ENCODE measurements at regions not wholly inside any gene's neighbourhood (a gene's known extent, or its start where the extent isn't known, plus 50 kb on each side); places are given as distances from the start of the nearest gene placed in this dataset.

GRCh38 chr16:73125850-73126524 lies 78.1 kb upstream of the ZFHX3 start:
- Histone ChIP-seq H3K27ac (peak overlapping the region in 2 of 4 donors; percentile 12 to 28), H3K36me3 (no peaks in the 10 kb centered on the region), H3K27me3 (no peaks in the 10 kb centered on the region), H3K4me1 (no peaks in the 10 kb centered on the region), H3K4me3 (no peak overlapping the region), H3K9me3 (no peaks in the 10 kb centered on the region)
- no peak for DNase-seq
- in situ Hi-C loops (cut with MboI; ENCODE audit: low pct_ligation_motif_present in 1 of 4, low pct_unique_long_range_greater_than_20kb in 1 of 4, low sequenced_read_pairs in 3 of 4): no loop called here
- intact Hi-C loops (cut with DNase I; ENCODE audit: low total_unique reads): no loop called here
- WGBS, 2 donors (ENCODE audit: low coverage in 1 of 2): 89% methylated on average over 7 of the region's 7 CpGs
- TF ChIP-seq EP300 (IDR thresholded peaks at IDR 0.05; ENCODE audit: low read depth): no peak
- TF ChIP-seq, protein P1, sequence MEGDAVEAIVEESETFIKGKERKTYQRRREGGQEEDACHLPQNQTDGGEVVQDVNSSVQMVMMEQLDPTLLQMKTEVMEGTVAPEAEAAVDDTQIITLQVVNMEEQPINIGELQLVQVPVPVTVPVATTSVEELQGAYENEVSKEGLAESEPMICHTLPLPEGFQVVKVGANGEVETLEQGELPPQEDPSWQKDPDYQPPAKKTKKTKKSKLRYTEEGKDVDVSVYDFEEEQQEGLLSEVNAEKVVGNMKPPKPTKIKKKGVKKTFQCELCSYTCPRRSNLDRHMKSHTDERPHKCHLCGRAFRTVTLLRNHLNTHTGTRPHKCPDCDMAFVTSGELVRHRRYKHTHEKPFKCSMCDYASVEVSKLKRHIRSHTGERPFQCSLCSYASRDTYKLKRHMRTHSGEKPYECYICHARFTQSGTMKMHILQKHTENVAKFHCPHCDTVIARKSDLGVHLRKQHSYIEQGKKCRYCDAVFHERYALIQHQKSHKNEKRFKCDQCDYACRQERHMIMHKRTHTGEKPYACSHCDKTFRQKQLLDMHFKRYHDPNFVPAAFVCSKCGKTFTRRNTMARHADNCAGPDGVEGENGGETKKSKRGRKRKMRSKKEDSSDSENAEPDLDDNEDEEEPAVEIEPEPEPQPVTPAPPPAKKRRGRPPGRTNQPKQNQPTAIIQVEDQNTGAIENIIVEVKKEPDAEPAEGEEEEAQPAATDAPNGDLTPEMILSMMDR (IDR thresholded peaks at IDR 0.05): no peak
- no peak for TF ChIP-seq POLR2A (IDR thresholded peaks at IDR 0.05)
- TF ChIP-seq POLR2AphosphoS5 (IDR thresholded peaks at IDR 0.05): no peak

- Histone ChIP-seq H3K27me3 (no peaks in the 10 kb centered on the region), H3K27ac (no peak overlapping the region), H3K4me3 (no peak overlapping the region), H3K36me3 (no peaks in the 10 kb centered on the region), H3K9me3 (no peaks in the 10 kb centered on the region), H3K4me1 (no peaks in the 10 kb centered on the region)
- intact Hi-C loops (cut with DNase I; ENCODE audit: low total_unique reads) (no loop called here), in situ Hi-C loops (cut with MboI; ENCODE audit: low pct_ligation_motif_present in 1 of 4, low pct_unique_long_range_greater_than_20kb in 1 of 4, low sequenced_read_pairs in 3 of 4) (no loop called here)
- no peak for TF ChIP-seq POLR2AphosphoS5 (IDR thresholded peaks at IDR 0.05)
- TF ChIP-seq, protein P1 (IDR thresholded peaks at IDR 0.05): no peak
- no peak for TF ChIP-seq POLR2A (IDR thresholded peaks at IDR 0.05)
- no peak for TF ChIP-seq EP300 (IDR thresholded peaks at IDR 0.05; ENCODE audit: low read depth)
- WGBS, 2 donors (ENCODE audit: low coverage in 1 of 2): 91% methylated on average over 4 of the region's 4 CpGs
- DNase-seq: no peak
Observed at GRCh38 chr16:73124665-73125375, 76.9 kb upstream of the ZFHX3 start.

DNA sequence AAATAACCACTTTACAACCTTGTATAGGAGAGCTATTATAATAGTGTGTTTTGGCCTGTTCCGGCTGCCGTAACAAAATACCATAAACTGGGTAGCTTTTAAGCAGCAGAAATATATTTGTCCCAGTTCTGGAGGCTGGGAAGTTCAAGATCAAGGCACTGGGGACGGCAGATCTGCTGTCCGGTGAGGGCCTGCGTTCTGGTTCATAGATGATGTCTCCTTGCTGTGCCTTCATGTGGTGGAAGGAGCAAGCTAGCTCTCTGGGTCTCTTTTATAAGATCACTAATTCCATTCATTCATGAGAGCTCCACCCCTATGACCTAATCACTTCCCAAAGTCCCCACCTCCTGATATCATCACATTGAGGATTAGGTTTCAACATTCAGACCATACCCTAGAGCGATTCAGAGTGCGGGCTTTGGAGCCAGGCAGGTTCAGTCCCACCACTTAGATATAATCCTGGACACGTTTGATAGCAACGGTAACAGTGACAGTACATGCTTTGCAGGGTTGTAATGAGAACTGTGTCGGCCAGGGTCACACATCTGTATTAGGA lies 76.2 kb upstream of the ZFHX3 start:
- in situ Hi-C loops (cut with MboI; ENCODE audit: low pct_ligation_motif_present in 1 of 4, low pct_unique_long_range_greater_than_20kb in 1 of 4, low sequenced_read_pairs in 3 of 4): no loop called here
- intact Hi-C loops (cut with DNase I; ENCODE audit: low total_unique reads): no loop called here
- Histone ChIP-seq H3K36me3 (no peaks in the 10 kb centered on the region), H3K4me1 (no peaks in the 10 kb centered on the region), H3K27ac (no peak overlapping the region), H3K27me3 (no peaks in the 10 kb centered on the region), H3K4me3 (no peak overlapping the region), H3K9me3 (no peaks in the 10 kb centered on the region)
- 83 to 92% methylated on average over 1 to 10 of the region's 10 CpGs for WGBS, 2 donors (ENCODE audit: low coverage in 1 of 2)
- no peak for DNase-seq
- TF ChIP-seq, protein P1 (IDR thresholded peaks at IDR 0.05): no peak
- TF ChIP-seq POLR2AphosphoS5 (IDR thresholded peaks at IDR 0.05) (no peak), POLR2A (IDR thresholded peaks at IDR 0.05) (no peak), EP300 (IDR thresholded peaks at IDR 0.05; ENCODE audit: low read depth) (no peak)

- H3K9me3 ChIP-seq: peaks cover 1 to 2% of the 10 kb centered on the region in 2 donors
- 55 to 58% methylated on average over 8 to 10 of the region's 10 CpGs for WGBS, 2 donors (ENCODE audit: low coverage in 1 of 2)
Observed at GRCh38 chr16:73122604-73123391, 74.9 kb upstream of the ZFHX3 start.

More at GRCh38 chr16:73122604-73123391, 74.9 kb upstream of the ZFHX3 start:
- Histone ChIP-seq H3K27me3 (no peaks in the 10 kb centered on the region), H3K36me3 (no peaks in the 10 kb centered on the region), H3K27ac (peak overlapping the region in 2 of 4 donors; percentile 22 to 27), H3K4me3 (no peak overlapping the region), H3K4me1 (no peaks in the 10 kb centered on the region)
- DNase-seq: no peak
- intact Hi-C loops (cut with DNase I; ENCODE audit: low total_unique reads) (no loop called here), in situ Hi-C loops (cut with MboI; ENCODE audit: low pct_ligation_motif_present in 1 of 4, low pct_unique_long_range_greater_than_20kb in 1 of 4, low sequenced_read_pairs in 3 of 4) (no loop called here)
- TF ChIP-seq POLR2AphosphoS5 (IDR thresholded peaks at IDR 0.05): no peak
